Testis (tissue), 2 donors: ENCODE measurements at regions not wholly inside any gene's neighbourhood (a gene's known extent, or its start where the extent isn't known, plus 50 kb on each side); places are given as distances from the start of the nearest gene placed in this dataset.

Experiments
- POLR2A ChIP-seq: fragments of 450-650 bp; IDR thresholded peaks from one replicate; pipeline ENCODE4 v1.6.1; 2017; ENCODE audit warnings: antibody characterized with exemption, mild to moderate bottlenecking, moderate library complexity
- TF ChIP-seq, protein P1 (sequence below), 3 experiments: fragments of 450-650 bp in 2 of 3; fragments of 200-600 bp in 1 of 3; sonication (generic) in 1 of 3; IDR thresholded peaks; one replicate each; pipeline ENCODE4 v1.5.1; 2016 to 2019; ENCODE audit warnings: antibody characterized with exemption in 3 of 3, mild to moderate bottlenecking in 2 of 3, moderate library complexity in 1 of 3

DNA sequence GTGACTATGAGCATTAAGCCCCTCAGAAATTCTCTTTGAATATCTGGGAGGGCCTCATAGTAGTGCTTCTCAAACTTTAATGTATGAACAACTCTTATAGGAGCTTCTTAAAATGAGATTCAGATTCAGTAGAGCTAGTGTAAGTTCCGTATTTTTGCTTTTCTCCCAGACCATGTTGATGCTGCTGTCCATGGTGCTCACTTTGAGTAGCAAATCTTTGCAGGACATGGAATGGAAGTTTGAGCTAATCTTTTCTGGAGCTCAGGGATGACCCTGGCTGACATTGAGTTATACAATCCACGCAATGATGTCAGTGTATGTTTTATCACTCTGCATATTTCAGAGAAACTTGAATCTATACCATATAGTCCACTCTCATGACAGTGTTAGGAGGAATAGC lies 134.2 kb downstream of the OTOL1 start:
- TF ChIP-seq, protein P1, sequence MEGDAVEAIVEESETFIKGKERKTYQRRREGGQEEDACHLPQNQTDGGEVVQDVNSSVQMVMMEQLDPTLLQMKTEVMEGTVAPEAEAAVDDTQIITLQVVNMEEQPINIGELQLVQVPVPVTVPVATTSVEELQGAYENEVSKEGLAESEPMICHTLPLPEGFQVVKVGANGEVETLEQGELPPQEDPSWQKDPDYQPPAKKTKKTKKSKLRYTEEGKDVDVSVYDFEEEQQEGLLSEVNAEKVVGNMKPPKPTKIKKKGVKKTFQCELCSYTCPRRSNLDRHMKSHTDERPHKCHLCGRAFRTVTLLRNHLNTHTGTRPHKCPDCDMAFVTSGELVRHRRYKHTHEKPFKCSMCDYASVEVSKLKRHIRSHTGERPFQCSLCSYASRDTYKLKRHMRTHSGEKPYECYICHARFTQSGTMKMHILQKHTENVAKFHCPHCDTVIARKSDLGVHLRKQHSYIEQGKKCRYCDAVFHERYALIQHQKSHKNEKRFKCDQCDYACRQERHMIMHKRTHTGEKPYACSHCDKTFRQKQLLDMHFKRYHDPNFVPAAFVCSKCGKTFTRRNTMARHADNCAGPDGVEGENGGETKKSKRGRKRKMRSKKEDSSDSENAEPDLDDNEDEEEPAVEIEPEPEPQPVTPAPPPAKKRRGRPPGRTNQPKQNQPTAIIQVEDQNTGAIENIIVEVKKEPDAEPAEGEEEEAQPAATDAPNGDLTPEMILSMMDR (IDR thresholded peaks at IDR 0.05): no peak
- no peak for TF ChIP-seq POLR2A
